ENCODE measurements at regions not wholly inside any gene's neighbourhood (a gene's known extent, or its start where the extent isn't known, plus 50 kb on each side); places are given as distances from the start of the nearest gene placed in this dataset.

DNA sequence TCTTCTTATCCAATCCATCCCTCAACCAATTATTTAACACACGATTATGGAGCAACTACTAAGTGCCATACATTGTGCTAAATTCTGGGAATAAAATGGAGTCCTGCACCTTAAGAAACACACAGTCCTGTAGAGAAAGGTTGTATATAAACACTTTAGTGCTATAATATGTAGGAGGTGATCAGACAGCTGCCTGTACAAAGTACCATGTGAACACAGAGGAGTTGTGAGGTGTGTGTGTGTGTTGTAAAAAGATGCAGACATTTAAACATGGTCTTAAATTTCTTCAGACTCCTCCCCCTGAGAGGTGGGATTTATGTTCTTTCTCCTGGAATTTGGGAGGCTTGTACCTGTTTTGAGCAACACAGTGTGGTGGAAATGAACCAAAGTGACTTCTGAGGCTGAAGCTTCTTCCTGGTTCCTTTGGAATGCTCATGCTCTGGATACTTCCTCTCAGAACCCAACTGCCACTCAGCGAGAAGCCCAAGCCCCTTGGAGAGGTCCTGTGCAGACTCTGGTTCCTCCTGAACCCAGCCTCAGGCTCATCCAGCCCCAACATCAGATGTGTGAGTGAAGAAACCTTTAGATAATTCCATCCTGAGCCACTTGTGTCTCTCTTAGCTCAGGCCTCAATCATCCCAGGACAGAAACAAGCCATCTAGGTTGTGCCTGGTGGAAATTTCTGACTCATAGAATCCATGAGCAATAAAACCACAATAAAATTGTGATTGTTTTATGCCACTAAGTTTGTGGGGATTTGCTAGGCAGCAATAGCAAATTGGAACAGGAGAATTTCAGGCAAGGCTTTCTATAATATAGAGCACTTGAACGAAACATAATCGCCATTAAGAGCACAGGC lies 161.2 kb upstream of the FAM3C start:
- H3K36me3 ChIP-seq (ENCODE audit: control insufficient read depth in 2 of 2, extremely low read depth in 1 of 2, insufficient read depth in 2 of 2, low read length in 2 of 2), result no peaks in the 10 kb centered on the region
- no peak overlapping the region for H2AFZ ChIP-seq (ENCODE audit: control insufficient read depth, low read length)
- no peaks in the 10 kb centered on the region for H3K9me3 ChIP-seq (ENCODE audit: control insufficient read depth, low read depth, low read length)
- no peaks in the 10 kb centered on the region for H4K20me1 ChIP-seq (ENCODE audit: control insufficient read depth, extremely low read depth, insufficient read depth, low read length)
- FAIRE-seq (peak; percentile 76), DNase-seq (ENCODE audit: low read depth, low spot score) (no peak)
- H3K27ac ChIP-seq (ENCODE audit: control insufficient read depth, insufficient read depth, low read length), result no peak overlapping the region
- H3K4me2 ChIP-seq (ENCODE audit: control insufficient read depth, extremely low read depth, insufficient read depth, low read depth, low read length), result no peak overlapping the region
- no peaks in the 10 kb centered on the region for H3K79me2 ChIP-seq (ENCODE audit: control insufficient read depth, insufficient read depth, low read length)
- H3K4me1 ChIP-seq (ENCODE audit: control insufficient read depth, extremely low read depth, insufficient read depth, low read length), result no peaks in the 10 kb centered on the region
- no peak overlapping the region for H3K9ac ChIP-seq (ENCODE audit: control insufficient read depth, extremely low read depth, insufficient read depth, low read length)
- H3K9me1 ChIP-seq (ENCODE audit: control insufficient read depth, extremely low read depth, insufficient read depth, low read length), result no peaks in the 10 kb centered on the region
- H3K27me3 ChIP-seq (ENCODE audit: control insufficient read depth, extremely low read depth, insufficient read depth, low read length), result no peaks in the 10 kb centered on the region
- dilution Hi-C loops (cut with MboI; ENCODE audit: extremely low pct_ligation_motif_present, low sequenced_read_pairs), result loop anchor here (25.0 kb wide), 1 partner anchor 170 kb away; the partner anchor contains the start of gene FAM3C
- H3K4me3 ChIP-seq (ENCODE audit: control insufficient read depth in 2 of 3, extremely low read depth in 1 of 3, insufficient read depth in 2 of 3, low read depth in 1 of 3, low read length in 3 of 3), result no peak overlapping the region
- TF ChIP-seq EZH2 (IDR thresholded peaks at IDR 0.05; ENCODE audit: low read length), result no peak

DNA sequence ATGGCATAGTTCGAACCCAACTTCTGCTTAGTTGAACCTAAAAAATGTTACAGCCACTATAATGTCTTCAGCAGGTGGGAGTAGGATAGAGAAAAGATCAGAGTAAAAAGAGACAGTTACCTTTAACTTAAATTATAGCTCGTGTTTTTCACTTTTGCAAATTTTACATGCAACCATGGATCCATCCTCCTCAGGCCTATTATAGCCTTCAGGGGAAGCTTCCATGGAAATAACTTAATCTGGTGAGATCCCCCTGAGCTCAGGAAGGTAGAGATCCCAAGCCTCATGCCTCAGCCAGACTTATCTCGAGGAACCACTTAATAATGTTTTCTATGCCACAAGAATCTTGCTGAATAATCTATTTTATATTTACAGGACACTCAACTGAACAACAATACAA lies 159.4 kb upstream of the FAM3C start:
- Histone ChIP-seq H3K27ac (ENCODE audit: control insufficient read depth, insufficient read depth, low read length) (no peak overlapping the region), H3K27me3 (ENCODE audit: control insufficient read depth, extremely low read depth, insufficient read depth, low read length) (no peaks in the 10 kb centered on the region), H2AFZ (ENCODE audit: control insufficient read depth, low read length) (no peak overlapping the region), H3K9ac (ENCODE audit: control insufficient read depth, extremely low read depth, insufficient read depth, low read length) (no peak overlapping the region), H3K9me1 (ENCODE audit: control insufficient read depth, extremely low read depth, insufficient read depth, low read length) (no peaks in the 10 kb centered on the region), H3K4me2 (ENCODE audit: control insufficient read depth, extremely low read depth, insufficient read depth, low read depth, low read length) (no peak overlapping the region), H3K36me3 (ENCODE audit: control insufficient read depth in 2 of 2, extremely low read depth in 1 of 2, insufficient read depth in 2 of 2, low read length in 2 of 2) (no peaks in the 10 kb centered on the region), H3K79me2 (ENCODE audit: control insufficient read depth, insufficient read depth, low read length) (no peaks in the 10 kb centered on the region), H4K20me1 (ENCODE audit: control insufficient read depth, extremely low read depth, insufficient read depth, low read length) (no peaks in the 10 kb centered on the region), H3K9me3 (ENCODE audit: control insufficient read depth, low read depth, low read length) (no peaks in the 10 kb centered on the region), H3K4me1 (ENCODE audit: control insufficient read depth, extremely low read depth, insufficient read depth, low read length) (no peaks in the 10 kb centered on the region), H3K4me3 (ENCODE audit: control insufficient read depth in 2 of 3, extremely low read depth in 1 of 3, insufficient read depth in 2 of 3, low read depth in 1 of 3, low read length in 3 of 3) (no peak overlapping the region)
- FAIRE-seq, result no peak
- TF ChIP-seq, protein P1, sequence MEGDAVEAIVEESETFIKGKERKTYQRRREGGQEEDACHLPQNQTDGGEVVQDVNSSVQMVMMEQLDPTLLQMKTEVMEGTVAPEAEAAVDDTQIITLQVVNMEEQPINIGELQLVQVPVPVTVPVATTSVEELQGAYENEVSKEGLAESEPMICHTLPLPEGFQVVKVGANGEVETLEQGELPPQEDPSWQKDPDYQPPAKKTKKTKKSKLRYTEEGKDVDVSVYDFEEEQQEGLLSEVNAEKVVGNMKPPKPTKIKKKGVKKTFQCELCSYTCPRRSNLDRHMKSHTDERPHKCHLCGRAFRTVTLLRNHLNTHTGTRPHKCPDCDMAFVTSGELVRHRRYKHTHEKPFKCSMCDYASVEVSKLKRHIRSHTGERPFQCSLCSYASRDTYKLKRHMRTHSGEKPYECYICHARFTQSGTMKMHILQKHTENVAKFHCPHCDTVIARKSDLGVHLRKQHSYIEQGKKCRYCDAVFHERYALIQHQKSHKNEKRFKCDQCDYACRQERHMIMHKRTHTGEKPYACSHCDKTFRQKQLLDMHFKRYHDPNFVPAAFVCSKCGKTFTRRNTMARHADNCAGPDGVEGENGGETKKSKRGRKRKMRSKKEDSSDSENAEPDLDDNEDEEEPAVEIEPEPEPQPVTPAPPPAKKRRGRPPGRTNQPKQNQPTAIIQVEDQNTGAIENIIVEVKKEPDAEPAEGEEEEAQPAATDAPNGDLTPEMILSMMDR (optimal IDR thresholded peaks at IDR 0.05 in 1 of 3, IDR thresholded peaks at IDR 0.05 in 1 of 3, conservative IDR thresholded peaks at IDR 0.05 in 1 of 3; ENCODE audit: extremely low read depth in 1 of 3, insufficient read depth in 2 of 3, low read length in 3 of 3), result no peak
- no peak for TF ChIP-seq EZH2 (IDR thresholded peaks at IDR 0.05; ENCODE audit: low read length)
- no peak for DNase-seq (ENCODE audit: low read depth, low spot score)
- dilution Hi-C loops (cut with MboI; ENCODE audit: extremely low pct_ligation_motif_present, low sequenced_read_pairs), result loop anchor here (25.0 kb wide), 1 partner anchor 168 kb away; the partner anchor contains the start of gene FAM3C

Measured in keratinocyte (primary cell).